ENCODE measurements at regions not wholly inside any gene's neighbourhood (a gene's known extent, or its start where the extent isn't known, plus 50 kb on each side); places are given as distances from the start of the nearest gene placed in this dataset.

DNA sequence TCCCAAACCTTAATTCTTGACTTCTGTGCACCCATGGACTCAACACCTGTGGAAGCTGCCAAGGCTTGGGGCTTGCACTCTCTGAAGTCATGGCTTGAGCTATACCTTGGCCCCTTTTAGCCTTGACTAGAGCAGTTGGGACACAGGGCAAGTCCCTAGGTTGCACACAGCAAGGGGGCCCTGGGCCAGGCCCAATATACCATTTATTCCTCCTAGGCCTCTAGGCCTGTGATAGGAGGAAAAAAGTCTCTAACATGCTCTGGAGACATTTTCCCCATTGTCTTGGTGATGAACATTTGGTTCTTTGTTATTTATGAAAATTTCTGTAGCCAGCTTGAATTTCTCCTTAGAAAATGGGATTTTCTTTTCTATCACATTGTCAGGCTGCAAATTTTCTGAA, 186.1 kb downstream of the SEMA6D start:
- POLR2A ChIA-PET (ENCODE audit: partially characterized antibody): no interaction called here
- H3K18ac ChIP-seq (ENCODE audit: extremely low read depth, low read length): no peak overlapping the region
- no peak overlapping the region for H3K27ac ChIP-seq (ENCODE audit: low read depth, low read length)
- no peak overlapping the region for H2BK5ac ChIP-seq (ENCODE audit: low read depth, low read length)
- H3K4me1 ChIP-seq (replicated peaks in 1 of 4; ENCODE audit: control insufficient read depth in 3 of 4, insufficient read depth in 4 of 4, low read length in 3 of 4): no peaks in the 10 kb centered on the region
- H2BK20ac ChIP-seq (ENCODE audit: low read length): no peak overlapping the region
- H3K4me2 ChIP-seq (ENCODE audit: insufficient read depth in 1 of 2, low read depth in 2 of 2, low read length in 2 of 2): no peak overlapping the region
- H3K4ac ChIP-seq (replicated peaks; ENCODE audit: insufficient read length, low read depth, low read length): no peak overlapping the region
- H3K14ac ChIP-seq (ENCODE audit: insufficient read length): no peak overlapping the region
- no peak overlapping the region for H2AFZ ChIP-seq (ENCODE audit: low read length)
- no peak overlapping the region for H2BK12ac ChIP-seq (ENCODE audit: low read depth, low read length)
- FAIRE-seq: no peak
- H3K4me3 ChIP-seq (ENCODE audit: extremely low read depth in 1 of 4, insufficient read depth in 2 of 4, low read depth in 3 of 4, low read length in 4 of 4): no peak overlapping the region
- no peak overlapping the region for H2AK5ac ChIP-seq (ENCODE audit: low read depth, low read length)
- DNase-seq (ENCODE audit: low read depth in 1 of 2, low spot score in 2 of 2): no peak
- H3K23ac ChIP-seq (ENCODE audit: insufficient read length): no peak overlapping the region
- no peak overlapping the region for H4K5ac ChIP-seq (ENCODE audit: insufficient read length, low read depth, low read length)
- H4K8ac ChIP-seq (ENCODE audit: extremely low read depth, insufficient read depth, low read length): no peak overlapping the region
- no peak overlapping the region for H3K56ac ChIP-seq (replicated peaks; ENCODE audit: insufficient read length, low read depth, low read length)
- H4K91ac ChIP-seq (replicated peaks; ENCODE audit: insufficient read length, low read length): no peak overlapping the region
- no peaks in the 10 kb centered on the region for H3K23me2 ChIP-seq (ENCODE audit: low read depth, low read length)
- H3K9ac ChIP-seq (replicated peaks in 1 of 4; ENCODE audit: extremely low read depth in 1 of 4, low read depth in 3 of 4, low read length in 3 of 4): no peak overlapping the region
- H3K79me2 ChIP-seq (ENCODE audit: control insufficient read depth in 1 of 2, insufficient read depth in 2 of 2, low read length in 2 of 2): no peaks in the 10 kb centered on the region
- H3K9me3 ChIP-seq (ENCODE audit: insufficient read depth in 2 of 2, low read depth in 1 of 2, low read length in 1 of 2): peaks cover 15 to 18% of the 10 kb centered on the region in 2 experiments
- H3K79me1 ChIP-seq (ENCODE audit: low read depth, low read length): no peaks in the 10 kb centered on the region
- H2BK15ac ChIP-seq (ENCODE audit: low read length): no peak overlapping the region
- no peaks in the 10 kb centered on the region for H3K27me3 ChIP-seq (replicated peaks in 1 of 4; ENCODE audit: control insufficient read depth in 3 of 4, extremely low read depth in 1 of 4, insufficient read depth in 3 of 4, low read length in 3 of 4)
- no peaks in the 10 kb centered on the region for H4K20me1 ChIP-seq (replicated peaks in 1 of 2; ENCODE audit: control insufficient read depth in 1 of 2, insufficient read depth in 2 of 2, low read length in 2 of 2)
- H3K36me3 ChIP-seq (ENCODE audit: control insufficient read depth in 2 of 4, insufficient read depth in 4 of 4, low read length in 3 of 4): 0 out of 8 replicates have a peak, but pooled peaks cover 0 to 3% (median 0%) of the 10 kb centered on the region in 4 experiments
- CTCF ChIA-PET (ENCODE audit: partially characterized antibody): interaction anchor here (1.3 to 1.4 kb wide), 2 partner anchors 10 to 710 kb away, joined by 4 to 6 read pairs; no protein-coding TSS in a partner anchor
- no peak overlapping the region for H2BK120ac ChIP-seq (replicated peaks; ENCODE audit: low read depth, low read length)
- TF ChIP-seq GABPA (IDR thresholded peaks at IDR 0.05; ENCODE audit: borderline replicate concordance, insufficient read depth, low read length) (no peak), CEBPB (IDR thresholded peaks at IDR 0.05; ENCODE audit: low read depth, low read length) (no peak), NRF1 (IDR thresholded peaks at IDR 0.05; ENCODE audit: low read depth, low read length) (no peak), CHD2 (IDR thresholded peaks at IDR 0.05; ENCODE audit: low read length) (no peak), KDM1A (IDR thresholded peaks at IDR 0.05; ENCODE audit: borderline replicate concordance, low read length) (no peak), BRCA1 (IDR thresholded peaks at IDR 0.05; ENCODE audit: low read depth, low read length) (no peak), POU5F1 (IDR thresholded peaks at IDR 0.05; ENCODE audit: low read depth, low read length) (no peak), CREB1 (IDR thresholded peaks at IDR 0.05) (no peak), MAFK (IDR thresholded peaks at IDR 0.05; ENCODE audit: low read depth, low read length) (no peak), BCL11A (IDR thresholded peaks at IDR 0.05; ENCODE audit: low read depth in 2 of 2, low read length in 2 of 2) (no peak), RFX5 (IDR thresholded peaks at IDR 0.05; ENCODE audit: borderline replicate concordance, low read depth, low read length) (no peak)
